ENCODE measurements at regions not wholly inside any gene's neighbourhood (a gene's known extent, or its start where the extent isn't known, plus 50 kb on each side); places are given as distances from the start of the nearest gene placed in this dataset.

DNA sequence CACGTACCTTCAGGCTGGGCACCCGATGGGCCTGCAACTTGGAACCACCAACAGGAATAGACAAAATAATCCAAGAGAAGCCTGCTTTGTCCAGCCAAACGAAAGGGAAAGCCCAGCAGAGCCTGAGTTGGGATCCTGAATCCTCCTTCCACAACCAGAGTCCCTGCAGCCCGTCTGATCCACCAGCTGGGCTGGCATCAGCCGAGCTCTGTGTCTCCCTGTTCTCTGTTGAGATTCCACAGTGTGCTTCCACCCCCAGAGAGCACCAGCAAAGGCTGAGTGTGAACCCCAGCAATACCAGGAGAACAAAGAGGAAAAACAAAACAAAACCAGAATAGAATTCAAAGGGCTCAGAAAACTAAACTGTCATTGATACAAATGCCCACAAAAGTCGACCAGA is 68.8 kb upstream of the PRNP start:
- Histone ChIP-seq H3K36me3 (ENCODE audit: control insufficient read depth in 2 of 2, insufficient read depth in 2 of 2, low read length in 1 of 2) (no peaks in the 10 kb centered on the region), H3K27me3 (ENCODE audit: control insufficient read depth in 2 of 2, insufficient read depth in 1 of 2, low read length in 1 of 2) (no peaks in the 10 kb centered on the region), H3K4me3 (ENCODE audit: low read length in 2 of 2) (no peak overlapping the region), H3K27ac (ENCODE audit: low read depth in 1 of 2, low read length in 1 of 2) (no peak overlapping the region), H3K9me3 (ENCODE audit: control insufficient read depth in 2 of 2, insufficient read depth in 1 of 2, low read length in 1 of 2) (no peaks in the 10 kb centered on the region), H3K4me1 (ENCODE audit: control insufficient read depth in 2 of 2, insufficient read depth in 2 of 2, low read length in 2 of 2) (peaks cover 0 to 2% of the 10 kb centered on the region in 2 donors)
- DNase-seq (ENCODE audit: low read depth in 6 of 9, low spot score in 9 of 9) = no peak
- 93% methylated on average over 6 of the region's 6 CpGs for WGBS

- no peaks in the 10 kb centered on the region for H3K9me3 ChIP-seq (ENCODE audit: control insufficient read depth in 2 of 2, insufficient read depth in 1 of 2, low read length in 1 of 2)
- no peak overlapping the region for H3K27ac ChIP-seq (ENCODE audit: low read depth in 1 of 2, low read length in 1 of 2)
- H3K36me3 ChIP-seq (ENCODE audit: control insufficient read depth in 2 of 2, insufficient read depth in 2 of 2, low read length in 1 of 2) = no peaks in the 10 kb centered on the region
- WGBS = 96% methylated on average over 2 of the region's 2 CpGs
- H3K27me3 ChIP-seq (ENCODE audit: control insufficient read depth in 2 of 2, insufficient read depth in 1 of 2, low read length in 1 of 2) = no peaks in the 10 kb centered on the region
- H3K4me1 ChIP-seq (ENCODE audit: control insufficient read depth in 2 of 2, insufficient read depth in 2 of 2, low read length in 2 of 2) = peaks cover 0 to 2% of the 10 kb centered on the region in 2 donors
- H3K4me3 ChIP-seq (ENCODE audit: low read length in 2 of 2) = no peak overlapping the region
- no peak for DNase-seq (ENCODE audit: low read depth in 6 of 9, low spot score in 9 of 9)
Observed at GRCh38 chr20:4617019-4617418, 69.2 kb upstream of the PRNP start.

DNA sequence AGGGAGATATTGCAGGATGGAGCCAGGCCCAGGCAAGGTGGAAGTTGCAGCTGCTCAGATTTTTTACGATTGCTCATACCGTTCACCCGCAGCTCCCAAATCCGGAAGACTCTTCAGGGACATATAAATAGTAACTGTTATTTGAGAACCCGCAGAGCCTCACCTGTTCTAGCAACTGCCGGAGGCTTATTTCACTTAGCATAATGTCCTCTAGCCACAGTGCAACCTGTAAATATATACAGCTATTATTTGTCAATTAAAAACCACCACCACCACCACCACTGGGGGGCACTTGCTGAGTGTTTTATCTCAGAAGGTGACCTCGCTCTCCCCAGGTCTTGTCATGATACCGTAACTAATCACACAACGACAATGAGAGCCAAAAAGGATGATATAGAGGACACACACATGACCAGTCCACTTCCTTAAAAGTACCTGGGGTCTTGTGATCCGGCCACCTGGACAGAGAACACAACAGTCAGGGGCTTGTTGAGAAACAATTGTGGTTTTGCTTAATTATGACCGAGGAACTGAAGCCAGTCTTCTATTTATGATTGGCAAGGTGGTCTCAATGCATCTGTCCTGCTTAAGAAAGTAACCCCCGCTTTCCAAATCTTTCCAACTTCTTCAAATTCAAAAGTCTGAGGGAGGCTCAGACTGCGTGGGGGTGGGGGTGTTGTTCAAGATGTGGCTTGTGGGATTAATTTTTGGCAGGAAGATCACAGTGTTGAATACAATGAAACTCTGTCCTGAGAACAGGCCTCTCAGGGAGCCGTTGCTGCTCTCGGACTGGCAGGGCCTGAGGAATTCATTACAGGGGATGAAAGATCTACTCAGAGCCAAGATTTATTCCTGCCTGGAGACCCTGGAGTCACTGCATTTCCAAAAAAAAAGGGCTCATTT is 72.3 kb upstream of the PRNP start:
- Histone ChIP-seq H3K4me1 (ENCODE audit: control insufficient read depth in 2 of 2, insufficient read depth in 2 of 2, low read length in 2 of 2) (peaks cover 0 to 2% of the 10 kb centered on the region in 2 donors), H3K36me3 (ENCODE audit: control insufficient read depth in 2 of 2, insufficient read depth in 2 of 2, low read length in 1 of 2) (no peaks in the 10 kb centered on the region), H3K27me3 (ENCODE audit: control insufficient read depth in 2 of 2, insufficient read depth in 1 of 2, low read length in 1 of 2) (no peaks in the 10 kb centered on the region), H3K4me3 (ENCODE audit: low read length in 2 of 2) (no peak overlapping the region), H3K9me3 (ENCODE audit: control insufficient read depth in 2 of 2, insufficient read depth in 1 of 2, low read length in 1 of 2) (no peaks in the 10 kb centered on the region), H3K27ac (ENCODE audit: low read depth in 1 of 2, low read length in 1 of 2) (no peak overlapping the region)
- WGBS = 33% methylated on average over 15 of the region's 15 CpGs
- DNase-seq (ENCODE audit: low read depth in 6 of 9, low spot score in 9 of 9) = peak in 3 of 9 donors; percentile 13 to 41 (median 15)

GRCh38 chr20:4613184-4613583 is 73.1 kb upstream of the PRNP start:
- WGBS = 92% methylated on average over 6 of the region's 6 CpGs
- Histone ChIP-seq H3K27me3 (ENCODE audit: control insufficient read depth in 2 of 2, insufficient read depth in 1 of 2, low read length in 1 of 2) (no peaks in the 10 kb centered on the region), H3K27ac (ENCODE audit: low read depth in 1 of 2, low read length in 1 of 2) (no peak overlapping the region), H3K4me3 (ENCODE audit: low read length in 2 of 2) (no peak overlapping the region), H3K4me1 (ENCODE audit: control insufficient read depth in 2 of 2, insufficient read depth in 2 of 2, low read length in 2 of 2) (peaks cover 0 to 2% of the 10 kb centered on the region in 2 donors), H3K36me3 (ENCODE audit: control insufficient read depth in 2 of 2, insufficient read depth in 2 of 2, low read length in 1 of 2) (no peaks in the 10 kb centered on the region), H3K9me3 (ENCODE audit: control insufficient read depth in 2 of 2, insufficient read depth in 1 of 2, low read length in 1 of 2) (no peaks in the 10 kb centered on the region)
- DNase-seq (ENCODE audit: low read depth in 6 of 9, low spot score in 9 of 9) = no peak

GRCh38 chr20:4610871-4611270 is 75.4 kb upstream of the PRNP start:
- H3K4me1 ChIP-seq (ENCODE audit: control insufficient read depth in 2 of 2, insufficient read depth in 2 of 2, low read length in 2 of 2) = peaks cover 0 to 2% of the 10 kb centered on the region in 2 donors
- DNase-seq (ENCODE audit: low read depth in 6 of 9, low spot score in 9 of 9) = no peak
- H3K27ac ChIP-seq (ENCODE audit: low read depth in 1 of 2, low read length in 1 of 2) = no peak overlapping the region
- no peaks in the 10 kb centered on the region for H3K9me3 ChIP-seq (ENCODE audit: control insufficient read depth in 2 of 2, insufficient read depth in 1 of 2, low read length in 1 of 2)
- no peaks in the 10 kb centered on the region for H3K27me3 ChIP-seq (ENCODE audit: control insufficient read depth in 2 of 2, insufficient read depth in 1 of 2, low read length in 1 of 2)
- 97% methylated on average over 9 of the region's 9 CpGs for WGBS
- H3K36me3 ChIP-seq (ENCODE audit: control insufficient read depth in 2 of 2, insufficient read depth in 2 of 2, low read length in 1 of 2) = no peaks in the 10 kb centered on the region
- H3K4me3 ChIP-seq (ENCODE audit: low read length in 2 of 2) = no peak overlapping the region

GRCh38 chr20:4609511-4609910 is 76.7 kb upstream of the PRNP start:
- no peak for DNase-seq (ENCODE audit: low read depth in 6 of 9, low spot score in 9 of 9)
- no peaks in the 10 kb centered on the region for H3K9me3 ChIP-seq (ENCODE audit: control insufficient read depth in 2 of 2, insufficient read depth in 1 of 2, low read length in 1 of 2)
- H3K27ac ChIP-seq (ENCODE audit: low read depth in 1 of 2, low read length in 1 of 2) = no peak overlapping the region
- WGBS = 91% methylated on average over 5 of the region's 5 CpGs
- peaks cover 0 to 2% of the 10 kb centered on the region in 2 donors for H3K4me1 ChIP-seq (ENCODE audit: control insufficient read depth in 2 of 2, insufficient read depth in 2 of 2, low read length in 2 of 2)
- no peak overlapping the region for H3K4me3 ChIP-seq (ENCODE audit: low read length in 2 of 2)
- no peaks in the 10 kb centered on the region for H3K27me3 ChIP-seq (ENCODE audit: control insufficient read depth in 2 of 2, insufficient read depth in 1 of 2, low read length in 1 of 2)
- H3K36me3 ChIP-seq (ENCODE audit: control insufficient read depth in 2 of 2, insufficient read depth in 2 of 2, low read length in 1 of 2) = no peaks in the 10 kb centered on the region

- DNase-seq (ENCODE audit: low read depth in 6 of 9, low spot score in 9 of 9) = no peak
- Histone ChIP-seq H3K27me3 (ENCODE audit: control insufficient read depth in 2 of 2, insufficient read depth in 1 of 2, low read length in 1 of 2) (no peaks in the 10 kb centered on the region), H3K4me3 (ENCODE audit: low read length in 2 of 2) (no peak overlapping the region), H3K4me1 (ENCODE audit: control insufficient read depth in 2 of 2, insufficient read depth in 2 of 2, low read length in 2 of 2) (peaks cover 0 to under 1% of the 10 kb centered on the region in 2 donors), H3K36me3 (ENCODE audit: control insufficient read depth in 2 of 2, insufficient read depth in 2 of 2, low read length in 1 of 2) (no peaks in the 10 kb centered on the region), H3K27ac (ENCODE audit: low read depth in 1 of 2, low read length in 1 of 2) (no peak overlapping the region), H3K9me3 (ENCODE audit: control insufficient read depth in 2 of 2, insufficient read depth in 1 of 2, low read length in 1 of 2) (no peaks in the 10 kb centered on the region)
- 95% methylated on average over 6 of the region's 6 CpGs for WGBS
Observed at GRCh38 chr20:4608861-4609260, 77.4 kb upstream of the PRNP start.

DNA sequence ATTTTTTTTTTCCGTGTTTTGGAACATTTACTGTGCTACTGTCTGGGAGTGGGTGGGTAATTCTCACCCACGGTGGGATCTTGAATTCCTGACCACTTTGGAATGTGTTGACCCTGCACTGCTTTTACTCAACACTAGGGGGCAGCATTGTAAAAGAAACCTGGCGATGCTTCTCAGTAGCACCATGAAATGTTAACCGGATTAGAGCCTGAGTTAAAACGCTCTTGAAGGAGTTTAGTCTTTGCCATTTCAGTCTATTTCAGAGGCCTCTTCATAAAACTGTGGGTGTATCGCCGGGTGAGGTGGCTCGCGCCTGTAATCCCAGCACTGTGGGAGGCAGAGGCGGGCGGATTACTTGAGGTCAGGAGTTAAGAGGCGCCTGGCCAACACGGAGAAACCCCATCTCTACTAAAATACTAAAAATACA is 79.0 kb upstream of the PRNP start:
- H3K4me1 ChIP-seq (ENCODE audit: control insufficient read depth in 2 of 2, insufficient read depth in 2 of 2, low read length in 2 of 2) = no peaks in the 10 kb centered on the region
- H3K36me3 ChIP-seq (ENCODE audit: control insufficient read depth in 2 of 2, insufficient read depth in 2 of 2, low read length in 1 of 2) = no peaks in the 10 kb centered on the region
- no peaks in the 10 kb centered on the region for H3K27me3 ChIP-seq (ENCODE audit: control insufficient read depth in 2 of 2, insufficient read depth in 1 of 2, low read length in 1 of 2)
- no peaks in the 10 kb centered on the region for H3K9me3 ChIP-seq (ENCODE audit: control insufficient read depth in 2 of 2, insufficient read depth in 1 of 2, low read length in 1 of 2)
- 42% methylated on average over 13 of the region's 13 CpGs for WGBS
- H3K4me3 ChIP-seq (ENCODE audit: low read length in 2 of 2) = no peak overlapping the region
- peak in 8 of 9 donors; percentile 39 to 78 (median 50) for DNase-seq (ENCODE audit: low read depth in 6 of 9, low spot score in 9 of 9)
- no peak overlapping the region for H3K27ac ChIP-seq (ENCODE audit: low read depth in 1 of 2, low read length in 1 of 2)

- H3K9me3 ChIP-seq (ENCODE audit: control insufficient read depth in 2 of 2, insufficient read depth in 1 of 2, low read length in 1 of 2) = no peaks in the 10 kb centered on the region
- 91% methylated on average over 2 of the region's 2 CpGs for WGBS
- peaks cover 0 to 4% of the 10 kb centered on the region in 2 donors for H3K27me3 ChIP-seq (ENCODE audit: control insufficient read depth in 2 of 2, insufficient read depth in 1 of 2, low read length in 1 of 2)
- no peak for DNase-seq (ENCODE audit: low read depth in 6 of 9, low spot score in 9 of 9)
- H3K4me1 ChIP-seq (ENCODE audit: control insufficient read depth in 2 of 2, insufficient read depth in 2 of 2, low read length in 2 of 2) = no peaks in the 10 kb centered on the region
- H3K36me3 ChIP-seq (ENCODE audit: control insufficient read depth in 2 of 2, insufficient read depth in 2 of 2, low read length in 1 of 2) = no peaks in the 10 kb centered on the region
- H3K4me3 ChIP-seq (ENCODE audit: low read length in 2 of 2) = no peak overlapping the region
- H3K27ac ChIP-seq (ENCODE audit: low read depth in 1 of 2, low read length in 1 of 2) = no peak overlapping the region
Observed at GRCh38 chr20:4606051-4606450, 80.2 kb upstream of the PRNP start.
